Activated T-cell treated with anti-CD3 and anti-CD28 coated beads, Interleukin-2, amount 50 U/mL, for 4 hours (primary cell): ENCODE measurements at regions not wholly inside any gene's neighbourhood (a gene's known extent, or its start where the extent isn't known, plus 50 kb on each side); places are given as distances from the start of the nearest gene placed in this dataset.

ENCODE experiments used
- ATAC-seq, 2 donors: fragments of 200-7000 bp; cut with Tn5 transposase; one replicate each; pipeline ENCODE4 v1.10.0; 2021
- DNase-seq: peaks from one replicate; pipeline ENCODE4 v3.0.0-alpha.2; 2020
- H3K27me3 Mint-ChIP-seq: one replicate; pipeline ENCODE4 v1.8.0; 2021; ENCODE audit warnings: low read depth, mixed read lengths
- H3K36me3 Mint-ChIP-seq: one replicate; pipeline ENCODE4 v1.8.0; 2022; ENCODE audit warnings: mixed read lengths; ENCODE audit not compliant: insufficient read depth
- H3K4me1 Mint-ChIP-seq: one replicate; pipeline ENCODE4 v1.8.0; 2021; ENCODE audit warnings: low read depth, mixed read lengths
- H3K4me3 Mint-ChIP-seq: one replicate; pipeline ENCODE4 v1.8.0; 2021; ENCODE audit warnings: mild to moderate bottlenecking, moderate library complexity, mixed read lengths
- H3K9me3 Mint-ChIP-seq: one replicate; pipeline ENCODE4 v1.8.0; 2021; ENCODE audit warnings: mixed read lengths

- no peak overlapping the region for H3K4me3 Mint-ChIP-seq
- no peaks in the 10 kb centered on the region for H3K4me1 Mint-ChIP-seq
- no peaks in the 10 kb centered on the region for H3K27me3 Mint-ChIP-seq
- ATAC-seq (no peak), DNase-seq (no peak)
- H3K9me3 Mint-ChIP-seq, result peaks cover 6% of the 10 kb centered on the region
- no peaks in the 10 kb centered on the region for H3K36me3 Mint-ChIP-seq
Measured at GRCh38 chr15:37339856-37340255, 239.5 kb upstream of the MEIS2 start.

- DNase-seq (no peak), ATAC-seq (no peak)
- no peaks in the 10 kb centered on the region for H3K4me1 Mint-ChIP-seq
- peaks cover 6% of the 10 kb centered on the region for H3K9me3 Mint-ChIP-seq
- H3K36me3 Mint-ChIP-seq, result no peaks in the 10 kb centered on the region
- no peak overlapping the region for H3K4me3 Mint-ChIP-seq
- H3K27me3 Mint-ChIP-seq, result no peaks in the 10 kb centered on the region
Measured at GRCh38 chr15:37340438-37340837, 240.1 kb upstream of the MEIS2 start.

GRCh38 chr15:37359101-37359892 lies 258.9 kb upstream of the MEIS2 start:
- ATAC-seq, result no peak
- Mint-ChIP-seq H3K27me3 (no peaks in the 10 kb centered on the region), H3K4me3 (no peak overlapping the region), H3K4me1 (no peaks in the 10 kb centered on the region), H3K9me3 (peaks cover 13% of the 10 kb centered on the region), H3K36me3 (no peaks in the 10 kb centered on the region)
- DNase-seq, result no peak

GRCh38 chr15:37359893-37360290 lies 259.5 kb upstream of the MEIS2 start:
- Mint-ChIP-seq H3K4me3 (no peak overlapping the region), H3K4me1 (no peaks in the 10 kb centered on the region), H3K27me3 (no peaks in the 10 kb centered on the region), H3K9me3 (peaks cover 13% of the 10 kb centered on the region), H3K36me3 (no peaks in the 10 kb centered on the region)
- ATAC-seq (no peak), DNase-seq (no peak)

- H3K36me3 Mint-ChIP-seq, result no peaks in the 10 kb centered on the region
- no peak overlapping the region for H3K4me3 Mint-ChIP-seq
- no peak for ATAC-seq
- H3K4me1 Mint-ChIP-seq, result no peaks in the 10 kb centered on the region
- DNase-seq, result no peak
- H3K27me3 Mint-ChIP-seq, result no peaks in the 10 kb centered on the region
- H3K9me3 Mint-ChIP-seq, result peaks cover 10% of the 10 kb centered on the region
Measured at GRCh38 chr15:37360724-37361123, 260.4 kb upstream of the MEIS2 start.

GRCh38 chr15:37361621-37362020 lies 261.3 kb upstream of the MEIS2 start:
- H3K4me3 Mint-ChIP-seq, result no peak overlapping the region
- peaks cover 9% of the 10 kb centered on the region for H3K9me3 Mint-ChIP-seq
- H3K27me3 Mint-ChIP-seq, result no peaks in the 10 kb centered on the region
- DNase-seq (no peak), ATAC-seq (no peak)
- no peaks in the 10 kb centered on the region for H3K36me3 Mint-ChIP-seq
- H3K4me1 Mint-ChIP-seq, result no peaks in the 10 kb centered on the region

- Mint-ChIP-seq H3K4me1 (no peaks in the 10 kb centered on the region), H3K27me3 (no peaks in the 10 kb centered on the region), H3K9me3 (peaks cover 9% of the 10 kb centered on the region), H3K4me3 (no peak overlapping the region), H3K36me3 (no peaks in the 10 kb centered on the region)
- DNase-seq, result no peak
- ATAC-seq, result no peak
Measured at GRCh38 chr15:37362414-37362813, 262.1 kb upstream of the MEIS2 start.

- Mint-ChIP-seq H3K9me3 (peaks cover 7% of the 10 kb centered on the region), H3K4me1 (no peaks in the 10 kb centered on the region)
Measured at GRCh38 chr15:37368961-37369360, 268.6 kb upstream of the MEIS2 start.

GRCh38 chr15:37370941-37371340 lies 270.6 kb upstream of the MEIS2 start:
- no peak for ATAC-seq
- H3K36me3 Mint-ChIP-seq, result no peaks in the 10 kb centered on the region
- peaks cover 7% of the 10 kb centered on the region for H3K9me3 Mint-ChIP-seq
- H3K4me1 Mint-ChIP-seq, result no peaks in the 10 kb centered on the region
- no peaks in the 10 kb centered on the region for H3K27me3 Mint-ChIP-seq
- DNase-seq, result no peak
- no peak overlapping the region for H3K4me3 Mint-ChIP-seq

More at GRCh38 chr15:37368961-37369360, 268.6 kb upstream of the MEIS2 start:
- no peaks in the 10 kb centered on the region for H3K27me3 Mint-ChIP-seq
- no peak for ATAC-seq
- H3K4me3 Mint-ChIP-seq, result no peak overlapping the region
- DNase-seq, result no peak
- no peaks in the 10 kb centered on the region for H3K36me3 Mint-ChIP-seq

- Mint-ChIP-seq H3K4me1 (no peaks in the 10 kb centered on the region), H3K9me3 (peaks cover 7% of the 10 kb centered on the region), H3K27me3 (no peaks in the 10 kb centered on the region), H3K36me3 (no peaks in the 10 kb centered on the region), H3K4me3 (no peak overlapping the region)
- DNase-seq (no peak), ATAC-seq (no peak)
Measured at GRCh38 chr15:37372064-37372463, 271.7 kb upstream of the MEIS2 start.

- DNase-seq (no peak), ATAC-seq (no peak)
- H3K9me3 Mint-ChIP-seq, result peaks cover 7% of the 10 kb centered on the region
- no peaks in the 10 kb centered on the region for H3K27me3 Mint-ChIP-seq
- no peak overlapping the region for H3K4me3 Mint-ChIP-seq
- no peaks in the 10 kb centered on the region for H3K4me1 Mint-ChIP-seq
- no peaks in the 10 kb centered on the region for H3K36me3 Mint-ChIP-seq
Measured at GRCh38 chr15:37375519-37375918, 275.2 kb upstream of the MEIS2 start.

- H3K27me3 Mint-ChIP-seq, result no peaks in the 10 kb centered on the region
- no peaks in the 10 kb centered on the region for H3K4me1 Mint-ChIP-seq
- ATAC-seq, result no peak
- no peak for DNase-seq
- no peaks in the 10 kb centered on the region for H3K36me3 Mint-ChIP-seq
- H3K9me3 Mint-ChIP-seq, result peaks cover 4% of the 10 kb centered on the region
- H3K4me3 Mint-ChIP-seq, result no peak overlapping the region
Measured at GRCh38 chr15:37377428-37377827, 277.1 kb upstream of the MEIS2 start.

- Mint-ChIP-seq H3K36me3 (no peaks in the 10 kb centered on the region), H3K4me3 (no peak overlapping the region), H3K9me3 (peaks cover 22% of the 10 kb centered on the region), H3K27me3 (no peaks in the 10 kb centered on the region), H3K4me1 (no peaks in the 10 kb centered on the region)
- DNase-seq (no peak), ATAC-seq (no peak)
Measured at GRCh38 chr15:37394402-37395099, 294.2 kb upstream of the MEIS2 start.

GRCh38 chr15:37395100-37395468 lies 294.7 kb upstream of the MEIS2 start:
- DNase-seq, result no peak
- no peaks in the 10 kb centered on the region for H3K36me3 Mint-ChIP-seq
- no peak overlapping the region for H3K4me3 Mint-ChIP-seq
- no peak for ATAC-seq
- H3K4me1 Mint-ChIP-seq, result no peaks in the 10 kb centered on the region
- no peaks in the 10 kb centered on the region for H3K27me3 Mint-ChIP-seq
- peaks cover 19% of the 10 kb centered on the region for H3K9me3 Mint-ChIP-seq
